ENCODE measurements at regions not wholly inside any gene's neighbourhood (a gene's known extent, or its start where the extent isn't known, plus 50 kb on each side); places are given as distances from the start of the nearest gene placed in this dataset.

DNA sequence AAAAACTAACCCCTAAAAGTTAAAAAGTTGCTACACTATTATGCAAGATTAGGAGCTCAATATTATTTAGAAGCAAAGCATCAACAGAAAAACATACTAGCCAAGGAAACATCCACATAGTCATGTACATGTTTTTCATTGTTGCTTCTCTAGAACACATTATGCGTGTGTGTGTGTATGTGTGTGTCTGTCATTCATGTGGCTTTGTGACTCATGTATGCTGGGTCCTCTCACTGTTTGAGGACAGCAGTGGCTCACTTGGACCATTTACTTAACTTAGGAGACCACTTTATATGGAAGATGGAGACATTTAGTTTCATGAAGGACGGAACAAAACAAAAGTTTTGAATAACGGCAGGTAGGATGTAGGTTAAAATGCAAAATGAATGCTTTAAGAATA lies 219.4 kb upstream of the THBS1 start:
- no peak for DNase-seq

DNA sequence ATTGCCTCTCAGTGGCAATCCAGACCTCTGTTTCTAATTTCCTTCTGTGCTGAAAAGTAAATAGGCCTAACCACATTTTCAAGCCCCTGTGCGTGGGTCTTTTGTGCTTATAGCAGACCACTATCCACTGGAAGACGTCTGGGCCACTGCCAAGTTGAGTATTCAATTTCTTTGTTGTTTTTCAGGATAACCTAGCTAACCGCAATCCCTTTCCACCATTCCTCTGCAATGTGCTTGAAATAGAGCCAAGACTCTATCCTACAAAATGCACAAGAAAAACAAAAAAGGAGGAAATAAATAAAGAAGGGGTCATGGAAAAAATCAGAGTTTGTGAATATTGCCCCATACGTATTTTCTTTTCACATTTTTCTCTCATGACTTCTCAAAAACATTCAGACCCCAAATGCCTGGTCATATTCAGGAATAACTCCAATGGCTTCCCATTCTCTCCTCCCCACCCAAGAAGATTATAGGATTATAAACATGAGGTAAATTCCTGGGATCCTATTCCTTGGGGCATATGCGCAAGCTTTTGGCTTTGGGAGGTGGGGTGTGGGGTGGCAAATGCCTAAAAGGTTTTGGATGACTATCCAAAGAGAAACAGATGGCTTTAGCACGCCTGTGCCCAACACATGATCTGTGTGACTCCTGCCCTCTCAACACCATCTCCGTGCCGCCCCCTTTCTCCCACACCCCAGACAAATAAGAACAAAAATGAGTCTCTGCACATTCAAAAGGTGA lies 217.9 kb upstream of the THBS1 start:
- DNase-seq: no peak

DNA sequence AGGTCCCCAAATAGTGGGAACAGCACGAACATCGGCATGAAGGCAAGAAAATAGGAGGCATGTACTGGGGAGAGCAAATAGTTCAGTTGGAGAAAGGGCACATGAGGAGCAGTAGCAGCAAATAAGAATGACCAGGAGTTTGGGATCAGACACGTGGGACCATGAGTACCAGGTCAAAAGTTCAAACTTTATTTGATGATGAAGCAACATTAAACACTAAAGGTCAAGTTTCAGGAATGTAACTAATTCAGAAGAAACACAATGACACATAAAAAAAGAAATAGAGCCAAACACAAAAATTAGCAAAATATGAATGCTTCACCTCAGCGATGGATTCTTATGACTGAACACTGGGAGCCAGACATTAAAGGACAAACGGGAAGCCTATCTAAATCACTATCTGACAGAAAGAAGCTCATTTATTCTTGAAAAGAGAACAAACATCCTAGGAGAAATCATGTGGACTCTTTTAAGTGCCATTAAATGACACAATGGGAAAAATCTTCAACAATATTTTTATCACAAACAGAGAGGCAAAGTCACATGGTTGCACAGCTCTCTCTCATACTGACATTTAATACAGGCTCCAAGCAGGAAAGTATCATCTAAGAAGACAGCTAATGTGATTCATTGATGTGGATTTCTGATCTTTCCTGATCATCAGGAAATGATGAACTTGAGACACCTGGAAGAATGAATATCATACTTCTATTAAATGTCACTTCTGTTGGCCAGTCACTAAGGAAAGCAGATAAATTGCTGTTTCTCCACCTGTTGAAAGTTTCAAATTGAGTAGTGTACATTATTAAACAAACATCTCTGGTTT lies 216.9 kb upstream of the THBS1 start:
- DNase-seq: no peak

DNA sequence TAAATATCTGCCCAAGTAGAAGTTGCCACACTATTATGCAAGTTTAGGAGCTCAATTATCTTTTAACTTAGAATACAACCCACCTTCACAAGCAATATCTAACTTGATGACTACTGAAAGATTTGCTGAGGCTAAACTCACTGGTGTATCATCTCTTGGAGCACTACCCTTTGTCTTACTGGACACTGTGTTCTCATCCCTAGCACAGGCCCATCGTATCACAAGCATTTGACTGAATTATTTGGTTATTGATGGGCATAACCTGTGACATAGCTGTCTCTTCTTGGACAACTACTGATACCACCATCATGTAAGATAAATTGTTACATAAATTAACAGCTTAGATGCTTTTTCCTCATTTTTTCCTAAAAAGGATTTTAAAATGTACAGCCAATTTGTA lies 216.2 kb upstream of the THBS1 start:
- no peak for DNase-seq

DNA sequence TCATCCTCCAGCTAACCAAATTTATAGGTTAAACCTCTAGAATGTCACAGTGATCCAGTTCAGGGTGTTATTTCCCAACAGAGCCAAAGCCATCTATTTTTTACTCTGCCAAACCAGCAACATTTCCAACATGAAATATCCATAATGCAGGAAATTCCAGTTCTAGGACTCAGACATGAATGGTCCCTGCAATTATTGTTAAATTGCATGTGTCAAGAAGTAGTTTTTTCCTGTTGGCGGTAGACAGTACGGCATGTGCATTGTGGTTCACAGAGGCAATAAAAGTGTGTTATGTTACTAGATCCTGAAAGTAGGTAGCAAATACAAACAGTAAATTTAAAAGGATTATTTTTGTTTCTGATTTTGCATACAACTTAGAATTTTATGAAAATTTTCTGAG lies 215.7 kb upstream of the THBS1 start:
- DNase-seq: no peak

DNA sequence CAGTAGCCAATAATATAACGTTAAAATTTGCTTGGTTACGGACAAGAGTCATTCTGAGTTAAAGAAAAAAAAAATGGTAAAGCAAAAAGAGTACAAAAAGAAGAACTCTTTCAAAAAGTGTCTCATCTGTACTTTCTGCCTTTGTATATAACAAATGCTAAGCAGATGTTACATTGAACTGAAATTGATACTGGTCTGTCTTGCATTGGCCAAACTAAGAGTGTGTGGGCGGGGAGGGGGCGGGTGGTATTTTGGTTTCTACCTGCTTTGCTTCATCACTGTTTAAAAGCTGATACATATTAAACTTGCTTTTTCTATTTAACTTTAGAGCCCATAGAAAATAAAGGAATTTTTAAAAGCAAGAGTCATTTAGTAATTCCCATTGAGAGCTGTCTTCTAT lies 215.0 kb upstream of the THBS1 start:
- DNase-seq: no peak

DNA sequence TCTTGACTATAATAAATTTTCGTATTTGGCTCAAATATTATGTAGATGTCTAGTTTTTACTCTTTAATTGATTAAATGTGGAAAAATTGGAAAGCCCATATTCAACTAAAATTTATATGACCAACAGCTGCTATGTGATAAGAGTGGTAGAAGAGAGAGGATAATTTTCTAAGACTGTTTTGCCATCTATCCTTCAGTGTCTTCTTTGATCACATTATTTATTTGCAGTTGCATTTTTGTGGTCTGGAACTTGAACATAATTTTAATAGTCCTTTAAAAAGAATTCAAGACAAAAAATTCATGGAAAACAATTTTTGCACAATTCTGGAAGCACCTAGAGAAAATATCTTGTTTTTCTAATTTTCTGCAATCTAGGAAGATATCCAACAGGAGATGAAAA lies 213.3 kb upstream of the THBS1 start:
- no peak for DNase-seq

DNA sequence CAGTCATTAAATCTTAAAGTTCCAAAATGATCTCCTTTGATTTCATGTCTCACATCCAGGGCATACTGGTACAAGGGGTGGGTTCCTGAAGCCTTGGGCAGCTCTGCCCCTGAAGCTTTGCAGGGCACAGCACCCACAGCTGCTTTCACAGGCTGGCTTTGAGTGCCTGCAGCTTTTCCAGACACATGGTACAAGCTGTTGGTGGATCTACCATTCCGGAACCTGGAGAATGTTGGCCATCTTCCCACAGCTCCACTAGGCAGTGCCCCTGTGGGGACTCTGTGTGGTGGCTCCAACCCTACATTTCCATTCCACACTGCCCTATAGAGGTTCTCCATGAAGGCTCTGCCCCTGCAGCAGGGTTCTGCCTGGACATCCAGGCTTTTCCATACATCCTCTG lies 211.1 kb upstream of the THBS1 start:
- DNase-seq: no peak

DNA sequence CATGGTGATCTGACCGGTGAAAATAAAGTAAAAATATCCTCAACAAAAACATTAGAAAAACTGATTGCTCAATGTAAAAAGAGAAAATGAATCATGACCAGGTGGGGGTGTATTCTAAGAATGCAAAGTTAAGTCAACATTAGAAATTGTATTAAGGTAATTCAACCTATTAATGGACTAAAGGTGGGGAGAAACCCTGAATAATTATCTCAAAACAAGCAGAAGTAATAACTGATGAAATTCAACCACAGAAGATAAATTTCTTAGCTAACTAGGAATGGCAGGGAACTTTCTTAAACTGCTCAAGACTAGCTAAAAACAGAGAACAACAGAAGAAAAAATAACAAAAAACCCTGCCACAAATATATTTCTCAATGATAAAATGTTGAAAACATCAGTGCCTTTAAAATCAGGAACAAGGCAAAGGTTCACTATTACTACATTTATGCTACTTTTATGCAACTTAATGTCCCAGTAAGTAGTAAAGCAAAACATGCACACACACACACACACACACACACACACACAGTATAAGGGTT lies 204.4 kb upstream of the THBS1 start:
- no peak for DNase-seq

DNA sequence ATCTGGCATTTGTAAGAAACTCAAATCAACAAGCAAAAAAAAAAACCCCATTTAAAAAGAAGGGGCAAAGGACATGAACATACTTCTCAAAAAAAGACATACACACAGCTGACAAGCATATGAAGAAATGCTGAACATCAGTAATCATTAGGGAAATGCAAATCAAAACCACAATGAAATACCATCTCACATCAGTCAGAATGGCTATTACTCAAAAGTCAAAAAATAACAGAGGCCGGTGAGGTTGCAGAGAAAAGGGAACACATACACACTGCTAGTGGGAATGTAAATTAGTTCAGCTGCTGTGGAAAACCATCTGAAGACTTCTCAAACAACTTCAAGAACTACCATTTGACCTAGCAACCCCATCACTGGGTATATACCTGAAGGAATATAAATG lies 199.4 kb upstream of the THBS1 start:
- no peak for DNase-seq

DNA sequence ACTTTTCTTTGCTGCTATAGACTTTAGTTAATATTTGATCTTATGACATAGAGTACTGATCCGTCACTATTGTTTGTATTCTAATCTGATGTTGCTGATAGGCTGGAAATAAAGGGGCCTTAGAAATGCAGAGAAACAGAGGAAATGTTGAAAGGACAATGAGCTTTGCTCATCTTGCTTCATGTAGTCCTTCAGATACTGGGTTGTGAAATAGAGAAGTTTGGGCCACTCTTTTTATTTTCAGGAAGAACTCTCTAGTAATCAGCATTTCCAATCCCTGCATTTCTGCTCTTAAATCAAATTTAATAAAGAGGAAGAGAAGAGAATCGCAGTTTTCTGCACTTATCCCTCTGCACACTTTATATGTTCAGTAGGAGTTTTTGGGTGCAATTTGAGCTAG lies 192.8 kb upstream of the THBS1 start:
- DNase-seq: no peak

DNA sequence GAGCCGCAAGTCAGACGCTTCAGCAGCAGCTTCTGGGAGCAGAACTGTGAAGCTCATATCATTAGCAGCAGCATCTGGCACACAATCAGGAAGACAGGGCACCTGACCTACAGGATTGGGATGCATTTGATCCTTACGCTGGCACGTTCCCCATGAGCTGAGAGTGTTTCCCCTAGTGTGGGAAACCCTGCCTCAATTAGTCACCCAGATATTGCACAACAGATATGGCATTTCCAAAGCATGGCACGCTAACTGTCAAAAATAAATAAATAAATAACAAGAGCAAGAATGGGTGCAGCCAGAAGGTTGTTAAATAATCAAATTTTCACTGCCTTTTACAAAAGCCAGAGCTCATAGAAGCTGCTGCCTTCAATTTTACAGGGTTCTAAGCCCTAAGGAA lies 189.6 kb upstream of the THBS1 start:
- no peak for DNase-seq

DNA sequence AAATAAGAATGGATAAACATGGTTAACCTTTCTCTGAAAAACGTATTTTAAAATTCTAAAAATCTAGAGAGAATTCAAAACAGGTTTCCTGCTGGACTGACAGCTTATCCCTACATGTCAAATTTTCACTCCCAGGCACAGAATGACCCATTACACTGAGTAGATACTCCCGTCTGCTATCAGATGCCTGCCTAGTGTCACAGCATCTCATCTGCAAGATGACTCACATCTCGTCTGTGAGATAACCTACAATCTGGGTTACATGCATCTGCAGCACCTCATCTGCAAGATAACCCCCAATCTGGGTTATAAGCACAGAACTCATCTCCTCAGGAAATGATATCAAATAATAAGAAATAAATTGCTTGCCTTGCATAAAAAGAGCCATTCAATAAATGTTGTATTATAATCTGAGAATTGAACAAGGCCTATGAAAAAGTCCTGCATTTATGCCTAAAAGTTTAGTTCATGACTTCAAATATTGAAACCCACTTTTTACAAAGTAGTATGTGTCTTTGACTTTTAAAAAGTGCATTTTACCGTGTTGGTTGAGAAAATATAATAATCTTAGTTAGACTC lies 188.3 kb upstream of the THBS1 start:
- DNase-seq: no peak

DNA sequence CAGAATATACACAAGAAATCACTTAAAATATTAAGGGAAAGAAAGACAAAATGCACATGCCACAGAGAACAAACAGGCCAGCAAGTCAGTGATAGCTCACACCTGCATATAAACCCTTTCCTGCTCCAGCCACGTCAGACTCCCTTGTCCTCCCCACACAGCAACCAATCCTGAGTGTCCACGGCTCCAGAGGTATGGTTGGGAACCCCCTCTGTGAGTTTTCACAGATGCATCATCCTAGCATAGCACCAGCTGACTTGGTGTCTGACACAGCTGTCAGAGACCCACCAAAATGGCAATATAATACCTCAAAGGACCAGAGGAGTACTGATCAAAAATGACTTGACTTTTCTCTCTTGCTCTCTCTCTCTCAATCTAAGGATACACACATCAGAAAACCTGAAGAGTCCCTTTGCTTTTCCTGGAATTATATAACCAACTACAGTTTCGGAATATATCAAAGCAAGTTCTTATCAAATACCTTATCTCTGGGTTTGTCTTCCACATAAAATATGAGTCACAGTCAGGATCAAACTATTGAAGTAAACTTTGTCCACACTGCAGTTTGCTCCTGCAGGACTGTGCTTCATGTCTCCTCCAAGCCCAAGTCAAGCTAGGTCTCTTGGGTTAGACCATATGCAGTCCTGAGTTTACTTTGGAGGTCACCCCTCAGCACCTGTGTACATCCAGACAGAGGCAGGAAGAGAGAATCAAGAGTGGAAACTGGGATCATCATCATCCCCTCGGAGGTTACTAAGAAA lies 187.1 kb upstream of the THBS1 start:
- no peak for DNase-seq

DNA sequence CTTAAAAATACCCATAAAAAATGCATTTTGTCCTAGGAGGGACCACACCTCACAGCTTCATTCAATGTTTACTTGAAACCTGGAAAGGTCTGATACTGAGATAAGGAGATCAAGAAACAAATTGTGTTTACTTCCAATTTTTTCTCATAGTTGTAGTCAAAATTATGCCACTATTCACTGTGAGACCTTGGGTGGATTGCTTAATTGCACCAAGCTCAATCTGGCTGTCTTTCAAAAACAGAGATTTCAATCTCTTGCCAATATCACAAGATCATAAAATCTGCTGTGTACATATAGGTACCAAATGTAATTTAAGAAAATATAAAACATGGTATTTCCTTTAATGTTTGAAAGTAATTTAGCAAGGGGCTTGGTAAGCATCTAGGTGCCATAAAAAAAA lies 186.4 kb upstream of the THBS1 start:
- DNase-seq: no peak

DNA sequence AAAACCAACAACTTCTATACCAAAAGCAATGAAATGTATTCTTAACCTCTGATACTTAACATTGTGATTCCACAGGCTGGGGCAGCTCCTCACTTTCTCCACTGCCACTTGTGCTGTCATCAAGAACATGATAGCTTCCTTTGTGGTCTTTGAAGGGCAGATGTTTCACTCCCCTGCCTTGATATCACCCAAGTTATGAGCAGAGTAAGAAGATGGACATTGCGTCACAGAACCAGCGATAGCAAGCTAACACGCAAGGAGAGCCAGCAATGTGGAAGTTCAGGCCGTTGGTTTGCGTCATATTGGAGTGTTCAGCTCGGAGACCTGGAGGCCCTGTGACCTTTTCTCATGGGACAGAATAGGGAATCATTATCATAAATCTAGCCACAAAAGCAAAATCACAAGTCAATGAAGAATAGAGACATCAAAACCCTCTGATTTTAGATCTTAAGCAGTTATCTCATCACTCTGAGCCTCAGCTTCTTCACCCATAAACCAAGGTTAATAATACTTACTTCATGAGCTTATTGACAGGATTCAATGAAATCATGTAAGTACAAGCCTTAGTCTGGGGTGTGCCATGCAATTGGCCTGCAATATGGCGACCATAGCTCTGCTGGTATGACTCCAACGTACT lies 183.8 kb upstream of the THBS1 start:
- no peak for DNase-seq

DNA sequence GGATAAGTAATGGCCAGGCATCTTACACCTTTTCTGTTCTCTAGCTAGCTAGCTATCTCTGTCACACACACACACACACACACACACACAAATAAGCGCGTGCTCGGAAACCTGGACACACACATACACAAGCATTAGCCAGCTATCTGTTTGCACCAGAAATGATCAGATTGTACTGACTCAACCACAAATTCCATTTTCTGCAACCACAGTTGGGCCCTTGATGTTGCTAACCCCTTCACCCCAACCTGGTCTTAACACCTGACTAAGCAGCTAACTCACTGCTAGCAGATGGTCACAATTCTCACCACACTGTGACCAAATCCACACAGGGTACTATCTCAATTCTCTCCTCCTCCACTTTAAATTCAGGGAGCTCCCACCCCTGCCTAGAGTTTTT lies 183.0 kb upstream of the THBS1 start:
- no peak for DNase-seq

DNA sequence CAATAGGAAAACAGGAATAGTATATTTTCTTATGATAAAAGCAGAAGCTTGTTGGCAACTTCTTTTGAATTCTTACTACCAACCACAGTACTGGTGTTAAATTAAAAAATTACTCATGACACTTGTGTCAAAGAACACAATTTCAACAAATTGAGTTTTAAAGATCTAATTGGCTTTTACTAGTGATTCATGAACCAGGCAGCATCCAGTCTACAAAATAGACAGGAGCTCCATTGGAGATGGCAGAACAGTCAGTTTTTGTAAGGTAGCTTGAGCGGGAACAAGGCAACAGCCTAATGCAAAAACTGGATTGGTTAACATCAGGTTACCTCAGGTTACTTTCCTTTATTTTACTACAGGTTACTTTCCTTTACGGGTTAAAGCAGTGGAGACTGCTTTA lies 181.3 kb upstream of the THBS1 start:
- DNase-seq: no peak

DNA sequence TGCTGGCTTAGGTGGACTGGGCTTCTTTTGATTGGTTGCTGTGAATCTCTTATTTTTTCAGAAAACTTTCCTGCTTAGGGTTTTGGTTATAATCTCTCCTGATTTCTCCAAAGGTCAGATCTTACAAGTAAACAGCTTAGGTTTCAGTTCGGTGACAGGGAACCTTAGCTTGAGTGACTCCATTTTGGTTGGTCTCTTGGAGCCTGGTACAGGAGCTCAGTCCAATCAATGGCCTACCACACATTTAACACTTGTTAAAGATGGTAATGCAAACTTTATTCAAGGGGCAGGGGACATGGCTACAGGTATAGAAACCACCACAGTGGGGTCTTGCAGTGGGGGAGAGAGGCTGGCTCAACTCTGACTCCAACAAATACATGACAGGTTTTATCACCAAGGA lies 180.9 kb upstream of the THBS1 start:
- no peak for DNase-seq

DNA sequence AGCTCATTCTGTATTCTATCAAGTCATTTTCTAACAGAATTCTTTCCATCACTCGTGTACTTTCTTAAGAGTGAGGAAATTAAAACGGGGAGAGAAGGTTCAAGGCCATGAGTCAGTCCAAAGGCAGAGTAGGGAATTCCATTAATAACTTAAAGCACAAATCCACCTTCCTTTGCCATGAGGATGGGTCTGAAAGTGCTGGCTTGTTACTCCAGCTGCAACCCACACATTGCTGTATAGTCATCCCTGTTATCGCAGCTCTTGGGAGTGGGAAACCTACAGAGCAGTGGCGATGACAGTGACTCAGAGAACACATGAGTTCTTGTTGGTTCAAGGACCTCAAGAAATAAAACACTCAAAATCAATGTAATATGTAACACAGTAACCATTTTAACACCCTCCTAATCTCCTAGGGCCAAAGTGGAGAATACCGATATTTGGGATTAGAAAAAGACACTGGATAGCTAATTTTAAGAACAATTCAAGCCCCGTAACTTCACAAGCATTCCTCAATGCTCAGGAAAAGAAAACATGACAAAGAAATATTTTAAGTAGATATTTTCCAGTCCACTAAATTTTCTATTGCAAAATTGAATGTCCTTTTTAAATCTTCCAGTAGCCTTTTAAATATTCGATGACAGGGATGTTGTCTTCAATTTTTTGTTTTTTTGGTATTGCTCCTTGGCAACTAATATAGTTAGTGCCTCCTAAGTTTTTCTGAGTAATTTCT lies 179.9 kb upstream of the THBS1 start:
- DNase-seq: peak in 3 of 58 donors; percentile 1 to 6 (median 2)

All from anterior cingulate cortex (tissue), 58 donors.